ENCODE measurements at regions not wholly inside any gene's neighbourhood (a gene's known extent, or its start where the extent isn't known, plus 50 kb on each side); places are given as distances from the start of the nearest gene placed in this dataset.
"Not testable (repeated sequence)": the region's sequence is repeated elsewhere in the genome, so short reads cannot be mapped to it uniquely, and the experiment has no call there.

GRCh38 chr2:175679231-175679630 is 322.8 kb downstream of the LNPK start:
- no peak for TF ChIP-seq CTCF (IDR thresholded peaks at IDR 0.05; ENCODE audit: low read depth, low read length)
- H3K4me3 ChIP-seq (ENCODE audit: low read depth, low read length), result no peak overlapping the region

GRCh38 chr2:175677880-175678279 is 324.2 kb downstream of the LNPK start:
- TF ChIP-seq CTCF (IDR thresholded peaks at IDR 0.05; ENCODE audit: low read depth, low read length), result no peak
- no peak overlapping the region for H3K4me3 ChIP-seq (ENCODE audit: low read depth, low read length)

GRCh38 chr2:175676813-175677212 is 325.3 kb downstream of the LNPK start:
- H3K4me3 ChIP-seq (ENCODE audit: low read depth, low read length), result no peak overlapping the region
- no peak for TF ChIP-seq CTCF (IDR thresholded peaks at IDR 0.05; ENCODE audit: low read depth, low read length)

- H3K4me3 ChIP-seq (ENCODE audit: low read depth, low read length), result not testable (repeated sequence)
Measured at GRCh38 chr2:175668804-175669203, 333.3 kb downstream of the LNPK start.

- TF ChIP-seq CTCF (IDR thresholded peaks at IDR 0.05; ENCODE audit: low read depth, low read length), result no peak
- H3K4me3 ChIP-seq (ENCODE audit: low read depth, low read length), result no peak overlapping the region
Measured at GRCh38 chr2:175662335-175662734, 339.7 kb downstream of the LNPK start.

- H3K4me3 ChIP-seq (ENCODE audit: low read depth, low read length), result no peak overlapping the region
- TF ChIP-seq CTCF (IDR thresholded peaks at IDR 0.05; ENCODE audit: low read depth, low read length), result no peak
Measured at GRCh38 chr2:175648577-175649063, 353.4 kb downstream of the LNPK start.

- TF ChIP-seq CTCF (IDR thresholded peaks at IDR 0.05; ENCODE audit: low read depth, low read length), result no peak
- no peak overlapping the region for H3K4me3 ChIP-seq (ENCODE audit: low read depth, low read length)
Measured at GRCh38 chr2:175647058-175647457, 355.0 kb downstream of the LNPK start.

- no peak for TF ChIP-seq CTCF (IDR thresholded peaks at IDR 0.05; ENCODE audit: low read depth, low read length)
- no peak overlapping the region for H3K4me3 ChIP-seq (ENCODE audit: low read depth, low read length)
Measured at GRCh38 chr2:175640655-175641054, 361.4 kb downstream of the LNPK start.
